WTC11 (cell line): ENCODE measurements at regions not wholly inside any gene's neighbourhood (a gene's known extent, or its start where the extent isn't known, plus 50 kb on each side); places are given as distances from the start of the nearest gene placed in this dataset.

Experiments used
- ATAC-seq: fragments of 200-7000 bp; cut with Tn5 transposase; 2 replicates; pipeline ENCODE4 v1.10.0; 2021; ENCODE audit warnings: mild to moderate bottlenecking, moderate library complexity
- CTCF ChIA-PET: fragments of 300-600 bp; sonication (Branson Sonifier 250); formaldehyde crosslinking; loops from one replicate; lab custom pipeline; 2021; ENCODE audit warnings: antibody characterized with exemption; lab: Charles Lee
- POLR2A ChIA-PET: fragments of 350-600 bp; sonication (Branson Sonifier 250); formaldehyde crosslinking; loops from one replicate; lab custom pipeline; 2021; ENCODE audit warnings: antibody characterized with exemption; lab: Charles Lee
- DNase-seq: peaks from one replicate; pipeline ENCODE4 v3.0.0; 2021; ENCODE audit warnings: low spot score
- H3K27ac Mint-ChIP-seq: 2 replicates; pipeline ENCODE4 v1.8.0; 2021; ENCODE audit warnings: mixed read lengths
- H3K27me3 Mint-ChIP-seq: 2 replicates; pipeline ENCODE4 v1.8.0; 2021; ENCODE audit warnings: low read depth, mild to moderate bottlenecking, moderate library complexity, mixed read lengths
- H3K36me3 Mint-ChIP-seq: 2 replicates; pipeline ENCODE4 v1.8.0; 2021; ENCODE audit warnings: mixed read lengths
- H3K4me1 Mint-ChIP-seq: 2 replicates; pipeline ENCODE4 v1.8.0; 2022; ENCODE audit warnings: mixed read lengths
- H3K4me3 Mint-ChIP-seq: 2 replicates; pipeline ENCODE4 v1.8.0; 2021; ENCODE audit warnings: mild to moderate bottlenecking, moderate library complexity, mixed read lengths
- H3K9me3 Mint-ChIP-seq: 2 replicates; pipeline ENCODE4 v1.8.0; 2021; ENCODE audit warnings: mixed read lengths
- AFF4 ChIP-seq: sonication (generic); formaldehyde crosslinking; IDR thresholded peaks from 2 replicates; pipeline ENCODE4 v1.8.1; 2023; ENCODE audit warnings: mild to moderate bottlenecking, missing genetic modification reagents, borderline replicate concordance
- E2F4 ChIP-seq: sonication (generic); formaldehyde crosslinking; IDR thresholded peaks from 2 replicates; pipeline ENCODE4 v1.8.1; 2022; ENCODE audit warnings: low read depth, mild to moderate bottlenecking, moderate library complexity, missing genetic modification reagents, borderline replicate concordance
- ELF4 ChIP-seq: sonication (generic); formaldehyde crosslinking; IDR thresholded peaks from 2 replicates; pipeline ENCODE4 v1.8.1; 2022; ENCODE audit warnings: low read depth, mild to moderate bottlenecking, moderate library complexity, missing genetic modification reagents
- ERG ChIP-seq: fragments of 250-450 bp; sonication (Bioruptor Pico); IDR thresholded peaks from 2 replicates; pipeline ENCODE4 v1.8.0; 2021; ENCODE audit warnings: mild to moderate bottlenecking
- HMGA2 ChIP-seq: fragments of 250-450 bp; sonication (Bioruptor Pico); IDR thresholded peaks from 2 replicates; pipeline ENCODE4 v1.4.0; 2021; ENCODE audit warnings: mild to moderate bottlenecking, moderate library complexity
- JAZF1 ChIP-seq: fragments of 250-450 bp; sonication (Bioruptor Pico); IDR thresholded peaks from 2 replicates; pipeline ENCODE4 v1.9.0; 2021; ENCODE audit warnings: moderate library complexity, mild to moderate bottlenecking, inconsistent platforms
- MAX ChIP-seq: sonication (generic); formaldehyde crosslinking; IDR thresholded peaks from 2 replicates; pipeline ENCODE4 v1.8.0; 2022; ENCODE audit warnings: mild to moderate bottlenecking, missing genetic modification reagents
- MXD4 ChIP-seq: fragments of 250-450 bp; sonication (Bioruptor Pico); IDR thresholded peaks from 2 replicates; pipeline ENCODE4 v1.8.0; 2021; ENCODE audit warnings: mild to moderate bottlenecking, moderate library complexity, borderline replicate concordance
- NR3C1 ChIP-seq: sonication (generic); formaldehyde crosslinking; conservative IDR thresholded peaks from 2 replicates; pipeline ENCODE4 v1.8.1; 2023; ENCODE audit warnings: low read depth, mild to moderate bottlenecking, missing genetic modification reagents
- RORB ChIP-seq: fragments of 250-450 bp; sonication (Bioruptor Pico); IDR thresholded peaks from 2 replicates; pipeline ENCODE4 v1.9.0; 2021; ENCODE audit warnings: mild to moderate bottlenecking
- SMAD3 ChIP-seq: sonication (generic); formaldehyde crosslinking; IDR thresholded peaks from 2 replicates; pipeline ENCODE4 v1.8.0; 2022; ENCODE audit warnings: missing genetic modification reagents, mild to moderate bottlenecking, borderline replicate concordance
- TCF7 ChIP-seq: sonication (generic); formaldehyde crosslinking; IDR thresholded peaks from 2 replicates; pipeline ENCODE4 v1.8.0; 2022; ENCODE audit warnings: mild to moderate bottlenecking, low read depth, missing genetic modification reagents, moderate library complexity
- TEAD4 ChIP-seq: sonication (generic); formaldehyde crosslinking; IDR thresholded peaks from 2 replicates; pipeline ENCODE4 v1.8.0; 2022; ENCODE audit warnings: mild to moderate bottlenecking, missing genetic modification reagents
- TP53 ChIP-seq: sonication (generic); formaldehyde crosslinking; IDR thresholded peaks from 2 replicates; pipeline ENCODE4 v1.8.1; 2023; ENCODE audit warnings: mild to moderate bottlenecking, missing genetic modification reagents
- ZNF121 ChIP-seq: sonication (generic); formaldehyde crosslinking; IDR thresholded peaks from 2 replicates; pipeline ENCODE4 v1.8.0; 2023; ENCODE audit warnings: missing genetic modification reagents
- ZNF138 ChIP-seq: sonication (generic); formaldehyde crosslinking; conservative IDR thresholded peaks from 2 replicates; pipeline ENCODE4 v1.8.1; 2022; ENCODE audit warnings: mild to moderate bottlenecking, moderate library complexity, missing genetic modification reagents
- ZNF512 ChIP-seq: sonication (generic); formaldehyde crosslinking; IDR thresholded peaks from 2 replicates; pipeline ENCODE4 v1.8.1; 2022; ENCODE audit warnings: missing genetic modification reagents, borderline replicate concordance

- TF ChIP-seq AFF4 (no peak), ZNF121 (no peak), ZNF512 (CRISPR knock-in tag) (no peak), NR3C1 (CRISPR knock-in tag) (no peak), ZNF138 (no peak), MXD4 (CRISPR knock-in tag) (no peak), HMGA2 (CRISPR knock-in tag) (no peak)
These were observed 292.4 kb upstream of the PWP1 start (continued) for GRCh38 chr12:107393043-107393717.

- TF ChIP-seq RORB (no peak), TCF7 (CRISPR knock-in tag) (no peak), TEAD4 (CRISPR knock-in tag) (no peak), MAX (CRISPR knock-in tag) (no peak), SMAD3 (no peak), E2F4 (CRISPR knock-in tag) (no peak), ELF4 (CRISPR knock-in tag) (no peak), TP53 (no peak), JAZF1 (CRISPR knock-in tag) (no peak), ERG (CRISPR knock-in tag) (no peak)
- ChIA-PET CTCF (no interaction called here), POLR2A (no interaction called here)
- DNase-seq, result no peak
- Mint-ChIP-seq H3K9me3 (peaks cover 6% of the 10 kb centered on the region), H3K27ac (no peak overlapping the region), H3K4me1 (peaks cover 60% of the 10 kb centered on the region), H3K36me3 (peaks cover 4% of the 10 kb centered on the region), H3K4me3 (no peak overlapping the region), H3K27me3 (no peaks in the 10 kb centered on the region)
- ATAC-seq, result no peak
These were observed 290.9 kb upstream of the PWP1 start for GRCh38 chr12:107394693-107395092.
